ENCODE measurements at regions not wholly inside any gene's neighbourhood (a gene's known extent, or its start where the extent isn't known, plus 50 kb on each side); places are given as distances from the start of the nearest gene placed in this dataset.

GRCh38 chr5:153342487-153342886 is 148.0 kb upstream of the GRIA1 start:
- no peak for TF ChIP-seq CTCF (IDR thresholded peaks at IDR 0.05)
- TF ChIP-seq POLR2A (IDR thresholded peaks at IDR 0.05) = no peak

All from Peyer's patch (tissue), 4 donors.